Cardiac muscle cell (in vitro differentiated cells and primary cell): ENCODE measurements at regions not wholly inside any gene's neighbourhood (a gene's known extent, or its start where the extent isn't known, plus 50 kb on each side); places are given as distances from the start of the nearest gene placed in this dataset.

Source experiments
- DNase-seq, 2 donors: peaks; one replicate each; pipeline versions ENCODE4 v3.0.0 to v3.0.0-alpha.2; 2010 to 2017; ENCODE audit warnings: low read depth in 1 of 2, low spot score in 1 of 2
- H3K27ac ChIP-seq: fragments of 200-600 bp; sonication (generic); 2 replicates; pipeline ENCODE4 v1.5.1; 2016
- H3K27me3 ChIP-seq: fragments of 200-600 bp; sonication (generic); 2 replicates; pipeline ENCODE4 v1.6.0; 2016; ENCODE audit warnings: control low read depth
- H3K36me3 ChIP-seq: fragments of 200-600 bp; sonication (generic); 2 replicates; pipeline ENCODE4 v1.5.1; 2016; ENCODE audit warnings: control low read depth
- H3K4me1 ChIP-seq: fragments of 200-600 bp; sonication (generic); 2 replicates; pipeline ENCODE4 v1.8.1; 2017; ENCODE audit warnings: low read depth, mild to moderate bottlenecking, mixed run types
- H3K4me3 ChIP-seq: fragments of 200-600 bp; sonication (generic); 2 replicates; pipeline ENCODE4 v1.5.1; 2016; ENCODE audit warnings: mild to moderate bottlenecking
- H3K9me3 ChIP-seq: fragments of 200-600 bp; sonication (generic); 2 replicates; pipeline ENCODE4 v1.5.1; 2017; ENCODE audit warnings: low read depth, mild to moderate bottlenecking, control low read depth
- CTCF ChIP-seq: IDR thresholded peaks from 2 replicates; pipeline ENCODE4 v1.5.1; 2012; ENCODE audit warnings: low read depth, mild to moderate bottlenecking, low read length

- TF ChIP-seq CTCF: no peak
- Histone ChIP-seq H3K4me3 (no peak overlapping the region), H3K4me1 (no peaks in the 10 kb centered on the region), H3K36me3 (no peaks in the 10 kb centered on the region), H3K27ac (no peak overlapping the region), H3K27me3 (no peaks in the 10 kb centered on the region), H3K9me3 (no peaks in the 10 kb centered on the region)
- no peak for DNase-seq
These were observed 1516.6 kb upstream of the AGA start for GRCh38 chr4:178958725-178959440.

- no peak overlapping the region for H3K4me3 ChIP-seq
- no peak overlapping the region for H3K27ac ChIP-seq
- H3K9me3 ChIP-seq: no peaks in the 10 kb centered on the region
- no peak for DNase-seq
- H3K4me1 ChIP-seq: no peaks in the 10 kb centered on the region
- no peak for TF ChIP-seq CTCF
- no peaks in the 10 kb centered on the region for H3K36me3 ChIP-seq
- H3K27me3 ChIP-seq: no peaks in the 10 kb centered on the region
These were observed 1521.3 kb upstream of the AGA start for GRCh38 chr4:178963446-178964045.

- Histone ChIP-seq H3K27ac (no peak overlapping the region), H3K36me3 (no peaks in the 10 kb centered on the region), H3K4me3 (no peak overlapping the region), H3K4me1 (no peaks in the 10 kb centered on the region), H3K9me3 (no peaks in the 10 kb centered on the region), H3K27me3 (no peaks in the 10 kb centered on the region)
- no peak for TF ChIP-seq CTCF
- DNase-seq: no peak
These were observed 1524.4 kb upstream of the AGA start for GRCh38 chr4:178966644-178967043.

- no peak for TF ChIP-seq CTCF
- no peak for DNase-seq
- Histone ChIP-seq H3K4me3 (no peak overlapping the region), H3K27me3 (no peaks in the 10 kb centered on the region), H3K27ac (no peak overlapping the region), H3K36me3 (no peaks in the 10 kb centered on the region), H3K9me3 (no peaks in the 10 kb centered on the region), H3K4me1 (peaks cover 9% of the 10 kb centered on the region)
These were observed 1528.3 kb upstream of the AGA start for GRCh38 chr4:178970433-178971140.

GRCh38 chr4:178976861-178977260 is 1534.6 kb upstream of the AGA start:
- peaks cover 23% of the 10 kb centered on the region for H3K4me1 ChIP-seq
- H3K27me3 ChIP-seq: no peaks in the 10 kb centered on the region
- no peak for TF ChIP-seq CTCF
- H3K36me3 ChIP-seq: no peaks in the 10 kb centered on the region
- no peaks in the 10 kb centered on the region for H3K9me3 ChIP-seq
- H3K27ac ChIP-seq: no peak overlapping the region
- no peak overlapping the region for H3K4me3 ChIP-seq
- no peak for DNase-seq
